HepG2 (cell line): ENCODE measurements at regions not wholly inside any gene's neighbourhood (a gene's known extent, or its start where the extent isn't known, plus 50 kb on each side); places are given as distances from the start of the nearest gene placed in this dataset.

Source experiments
- ATAC-seq: fragments of 200-7000 bp; cut with Tn5 transposase; 3 replicates; pipeline ENCODE4 v1.9.1; 2020; ENCODE audit warnings: mild to moderate bottlenecking, moderate library complexity
- BruUV-seq: library from RNA; stranded (reverse); fragments of 400-500 nt; replicated peaks from 2 replicates; lab custom pipeline; 2021; lab: Mats Ljungman, UMichigan
- CTCF ChIA-PET: fragments of 300-600 bp; formaldehyde crosslinking; extraction: SDS; loops from one replicate; lab custom pipeline; 2021; ENCODE audit warnings: low total read pairs, inconsistent platforms, low intra/inter-chr PET ratio; lab: Yijun Ruan, JAX
- POLR2A ChIA-PET: fragments of 350-600 bp; sonication (Branson Sonifier 250); formaldehyde crosslinking; loops from one replicate; lab custom pipeline; 2020; ENCODE audit warnings: antibody characterized with exemption, inconsistent platforms; lab: Yijun Ruan, JAX
- DNase-seq: peaks from one replicate; pipeline ENCODE4 v3.0.0-alpha.2; 2015; ENCODE audit warnings: low spot score
- FAIRE-seq: peaks from 3 replicates; lab custom pipeline; 2011; peaks lifted over from hg19 to GRCh38; lab: Jason Lieb, UNC
- H2AFZ ChIP-seq: one replicate; pipeline ENCODE4 v1.6.1; 2011; ENCODE audit warnings: low read length, inconsistent platforms
- H3K27ac ChIP-seq: fragments of 300-600 bp; 3 replicates; pipeline ENCODE4 v1.8.0; 2011; ENCODE audit warnings: mixed run types, mild to moderate bottlenecking, mixed read lengths, low read length, inconsistent platforms; ENCODE audit not compliant: insufficient read depth; ENCODE audit errors: extremely low read length
- H3K27me3 ChIP-seq, 2 experiments: fragments of 200-600 bp in 1 of 2; 2 replicates in 1 of 2; 3 replicates in 1 of 2; pipeline versions ENCODE4 v1.6.0 to v1.8.0; 2011; ENCODE audit warnings: low read length in 2 of 2, mild to moderate bottlenecking in 2 of 2, moderate library complexity in 2 of 2, inconsistent platforms in 1 of 2; ENCODE audit not compliant: insufficient read depth in 2 of 2, control insufficient read depth in 1 of 2
- H3K36me3 ChIP-seq, 2 experiments: fragments of 200-600 bp in 1 of 2; replicated peaks in 1 of 2; 2 replicates in 1 of 2; 3 replicates in 1 of 2; pipeline versions ENCODE4 v1.5.1 to v1.8.0; 2011; ENCODE audit warnings: low read length in 2 of 2, inconsistent platforms in 1 of 2; ENCODE audit not compliant: insufficient read depth in 2 of 2, control insufficient read depth in 1 of 2
- H3K4me1 ChIP-seq: 2 replicates; pipeline ENCODE4 v1.5.1; 2012; ENCODE audit warnings: low read length, inconsistent platforms; ENCODE audit not compliant: insufficient read depth
- H3K4me2 ChIP-seq: 2 replicates; pipeline ENCODE4 v1.6.0; 2011; ENCODE audit warnings: low read depth, low read length, inconsistent platforms
- H3K4me3 ChIP-seq, 3 experiments: fragments of 200-600 bp in 1 of 3; sonication (generic), shearing (Covaris generic) in 1 of 3; replicated peaks in 1 of 3; 2 replicates each; pipeline ENCODE4 v1.5.1; 2011 to 2016; ENCODE audit warnings: low read length in 3 of 3, inconsistent platforms in 2 of 3, low read depth in 2 of 3, mild to moderate bottlenecking in 2 of 3, control low read depth in 1 of 3, mixed read lengths in 1 of 3; ENCODE audit not compliant: insufficient read depth in 1 of 3
- H3K79me2 ChIP-seq: one replicate; pipeline ENCODE4 v1.6.1; 2011; ENCODE audit warnings: low read length, inconsistent platforms; ENCODE audit not compliant: insufficient read depth
- H3K9ac ChIP-seq: 2 replicates; pipeline ENCODE4 v1.6.0; 2011; ENCODE audit warnings: mild to moderate bottlenecking, low read depth, low read length, inconsistent platforms; ENCODE audit not compliant: insufficient read depth
- H3K9me3 ChIP-seq: 2 replicates; pipeline ENCODE4 v1.5.1; 2012; ENCODE audit warnings: mild to moderate bottlenecking, low read length
- H4K20me1 ChIP-seq: 2 replicates; pipeline ENCODE4 v1.6.0; 2011; ENCODE audit warnings: inconsistent platforms, mild to moderate bottlenecking, low read length, moderate library complexity; ENCODE audit not compliant: insufficient read depth
- BCL6 ChIP-seq: IDR thresholded peaks from 2 replicates; pipeline ENCODE4 v1.6.1; 2016; ENCODE audit warnings: missing genetic modification reagents, missing compliant biosample characterization
- CC2D1A ChIP-seq: sonication (generic); formaldehyde crosslinking; IDR thresholded peaks from 2 replicates; pipeline ENCODE4 v1.8.1; 2023; ENCODE audit warnings: mild to moderate bottlenecking, missing genetic modification reagents
- GABPB1 ChIP-seq: IDR thresholded peaks from 2 replicates; pipeline ENCODE4 v1.6.1; 2016; ENCODE audit warnings: mild to moderate bottlenecking, missing genetic modification reagents, moderate library complexity, missing compliant biosample characterization
- HMGA1 ChIP-seq: sonication (generic); formaldehyde crosslinking; conservative IDR thresholded peaks from 2 replicates; pipeline ENCODE4 v1.4.0; 2020; ENCODE audit warnings: missing genetic modification reagents
- KAT7 ChIP-seq: IDR thresholded peaks from 2 replicates; pipeline ENCODE4 v1.6.1; 2018; ENCODE audit warnings: borderline replicate concordance, missing compliant biosample characterization
- KDM3A ChIP-seq: IDR thresholded peaks from 2 replicates; pipeline ENCODE4 v1.6.1; 2018; ENCODE audit warnings: low read depth, missing compliant biosample characterization
- MXI1 ChIP-seq: IDR thresholded peaks from 3 replicates; pipeline ENCODE4 v1.6.1; 2012; ENCODE audit warnings: low read depth, low read length, inconsistent platforms, borderline replicate concordance
- NR1H2 ChIP-seq: sonication (generic); formaldehyde crosslinking; IDR thresholded peaks from 2 replicates; pipeline ENCODE4 v1.8.1; 2022; ENCODE audit warnings: low read depth, missing genetic modification reagents, borderline replicate concordance
- SAP130 ChIP-seq: IDR thresholded peaks from 2 replicates; pipeline ENCODE4 v1.6.1; 2016; ENCODE audit warnings: low read depth
- SPEN ChIP-seq: sonication (generic); formaldehyde crosslinking; IDR thresholded peaks from 2 replicates; pipeline ENCODE4 v1.5.1; 2020; ENCODE audit warnings: low read depth, mild to moderate bottlenecking, missing genetic modification reagents
- SRF ChIP-seq: IDR thresholded peaks from 2 replicates; pipeline ENCODE4 v1.6.1; 2011; ENCODE audit warnings: mild to moderate bottlenecking, low read depth, low read length, moderate library complexity
- SRY ChIP-seq: sonication (generic); formaldehyde crosslinking; IDR thresholded peaks from 2 replicates; pipeline ENCODE4 v1.8.0; 2022; ENCODE audit warnings: mild to moderate bottlenecking, missing genetic modification reagents
- ZFY ChIP-seq: sonication (generic); formaldehyde crosslinking; IDR thresholded peaks from 2 replicates; pipeline ENCODE4 v1.4.0; 2020; ENCODE audit warnings: missing genetic modification reagents
- ZNF367 ChIP-seq: sonication (generic); formaldehyde crosslinking; IDR thresholded peaks from 2 replicates; pipeline ENCODE4 v1.4.0; 2020; ENCODE audit warnings: missing genetic modification reagents, borderline replicate concordance
- ZNF484 ChIP-seq: sonication (generic); formaldehyde crosslinking; IDR thresholded peaks from 2 replicates; pipeline ENCODE4 v1.5.1; 2020; ENCODE audit warnings: mild to moderate bottlenecking, low read depth, missing genetic modification reagents, borderline replicate concordance
- ZNF724P ChIP-seq: sonication (generic); formaldehyde crosslinking; IDR thresholded peaks from 2 replicates; pipeline ENCODE4 v1.8.0; 2022; ENCODE audit warnings: missing genetic modification reagents, borderline replicate concordance
- ZSCAN30 ChIP-seq: sonication (generic); formaldehyde crosslinking; IDR thresholded peaks from 2 replicates; pipeline ENCODE4 v1.5.0; 2020; ENCODE audit warnings: mild to moderate bottlenecking, missing genetic modification reagents
- WGBS: methylation state at CpG from one replicate; pipeline ENCODE4 v1.1.6; 2017; ENCODE audit warnings: low lambda C conversion rate; 5-methylcytosine and 5-hydroxymethylcytosine counted together
- in situ Hi-C: cut with HindIII; loops from 2 replicates; pipeline ENCODE4 v1.10.0; 2017; ENCODE audit warnings: low pct_unique_long_range_greater_than_20kb; ENCODE audit not compliant: extremely low pct_ligation_motif_present
- intact Hi-C: fragments of 100-400 bp; cut with micrococcal nuclease; formaldehyde crosslinking; loops from one replicate; pipeline ENCODE4 v1.10.0; 2022; ENCODE audit not compliant: unreplicated experiment
- TF ChIP-seq, protein P1 (sequence below): sonication (generic); formaldehyde crosslinking; IDR thresholded peaks from 2 replicates; pipeline ENCODE4 v1.4.0; 2020; ENCODE audit warnings: mild to moderate bottlenecking, missing genetic modification reagents
- TF ChIP-seq, protein P2 (sequence below): IDR thresholded peaks from 2 replicates; pipeline ENCODE4 v1.6.1; 2012; ENCODE audit warnings: inconsistent platforms
- TF ChIP-seq, protein P3 (sequence below): sonication (generic); formaldehyde crosslinking; IDR thresholded peaks from 2 replicates; pipeline ENCODE4 v1.5.0; 2020; ENCODE audit warnings: mild to moderate bottlenecking, missing genetic modification reagents
- TF ChIP-seq, protein P4 (sequence below): sonication (generic); formaldehyde crosslinking; IDR thresholded peaks from 2 replicates; pipeline ENCODE4 v1.9.0; 2021; ENCODE audit warnings: missing genetic modification reagents, mild to moderate bottlenecking, borderline replicate concordance

DNA sequence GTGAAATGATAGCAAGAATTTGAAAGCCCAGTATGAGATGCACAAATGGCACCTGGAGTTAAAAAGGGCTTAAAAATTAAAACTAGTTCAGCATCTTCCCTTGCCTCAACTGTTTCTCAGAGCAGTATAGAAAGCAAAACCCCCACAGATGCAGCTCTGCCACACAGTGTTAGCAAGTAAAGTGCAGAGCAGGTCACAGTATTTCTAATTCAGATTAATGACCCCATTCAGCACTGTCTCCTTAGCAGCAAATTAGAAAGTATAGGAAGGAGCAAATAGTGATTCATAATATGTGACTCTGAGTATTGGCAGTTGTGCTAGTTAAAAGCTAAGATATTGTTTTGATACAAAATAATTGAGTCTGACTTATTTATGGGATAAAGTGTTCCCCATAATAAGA is 73.8 kb upstream of the CCDC85A start (continued):
- TF ChIP-seq, protein P1, sequence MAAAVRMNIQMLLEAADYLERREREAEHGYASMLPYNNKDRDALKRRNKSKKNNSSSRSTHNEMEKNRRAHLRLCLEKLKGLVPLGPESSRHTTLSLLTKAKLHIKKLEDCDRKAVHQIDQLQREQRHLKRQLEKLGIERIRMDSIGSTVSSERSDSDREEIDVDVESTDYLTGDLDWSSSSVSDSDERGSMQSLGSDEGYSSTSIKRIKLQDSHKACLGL (CRISPR knock-in tag) = no peak
- TF ChIP-seq KAT7 (CRISPR knock-in tag) (no peak), NR1H2 (CRISPR knock-in tag) (no peak), SAP130 (CRISPR knock-in tag) (no peak), KDM3A (no peak), ZFY (CRISPR knock-in tag) (no peak), ZNF724P (CRISPR knock-in tag) (no peak)
- TF ChIP-seq, protein P2, sequence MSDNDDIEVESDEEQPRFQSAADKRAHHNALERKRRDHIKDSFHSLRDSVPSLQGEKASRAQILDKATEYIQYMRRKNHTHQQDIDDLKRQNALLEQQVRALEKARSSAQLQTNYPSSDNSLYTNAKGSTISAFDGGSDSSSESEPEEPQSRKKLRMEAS = no peak
- TF ChIP-seq, protein P3, sequence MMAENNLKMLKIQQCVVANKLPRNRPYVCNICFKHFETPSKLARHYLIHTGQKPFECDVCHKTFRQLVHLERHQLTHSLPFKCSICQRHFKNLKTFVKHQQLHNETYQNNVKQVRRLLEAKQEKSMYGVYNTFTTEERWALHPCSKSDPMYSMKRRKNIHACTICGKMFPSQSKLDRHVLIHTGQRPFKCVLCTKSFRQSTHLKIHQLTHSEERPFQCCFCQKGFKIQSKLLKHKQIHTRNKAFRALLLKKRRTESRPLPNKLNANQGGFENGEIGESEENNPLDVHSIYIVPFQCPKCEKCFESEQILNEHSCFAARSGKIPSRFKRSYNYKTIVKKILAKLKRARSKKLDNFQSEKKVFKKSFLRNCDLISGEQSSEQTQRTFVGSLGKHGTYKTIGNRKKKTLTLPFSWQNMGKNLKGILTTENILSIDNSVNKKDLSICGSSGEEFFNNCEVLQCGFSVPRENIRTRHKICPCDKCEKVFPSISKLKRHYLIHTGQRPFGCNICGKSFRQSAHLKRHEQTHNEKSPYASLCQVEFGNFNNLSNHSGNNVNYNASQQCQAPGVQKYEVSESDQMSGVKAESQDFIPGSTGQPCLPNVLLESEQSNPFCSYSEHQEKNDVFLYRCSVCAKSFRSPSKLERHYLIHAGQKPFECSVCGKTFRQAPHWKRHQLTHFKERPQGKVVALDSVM = no peak

DNA sequence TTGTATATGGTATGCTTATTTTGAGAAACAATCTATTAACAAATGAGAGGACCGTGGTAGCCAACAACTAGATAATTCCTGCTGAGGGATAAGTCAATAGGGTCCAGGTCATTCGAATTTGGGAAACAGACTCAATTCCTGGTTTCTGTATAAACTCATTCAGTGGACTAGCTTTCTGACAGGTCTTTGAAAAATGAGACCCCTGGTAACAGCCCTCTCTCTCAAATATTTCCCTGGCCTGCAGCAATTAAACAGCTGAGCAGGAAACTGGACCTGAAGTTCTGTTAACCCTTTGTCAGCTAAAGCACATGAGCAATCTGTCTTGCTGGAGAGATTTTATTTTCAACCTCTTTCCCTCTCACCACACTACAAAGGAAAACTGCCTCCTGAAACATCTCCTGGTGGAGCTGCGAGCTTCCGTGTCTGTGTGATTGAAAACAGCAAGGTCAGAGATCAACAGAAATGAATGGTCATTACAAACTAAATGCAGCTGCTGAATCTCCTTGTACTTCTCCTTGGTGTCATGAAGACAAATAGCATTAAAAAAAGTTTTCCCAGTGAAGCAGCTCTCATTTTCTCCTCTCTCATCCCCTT is 70.3 kb upstream of the CCDC85A start:
- Histone ChIP-seq H3K79me2 (no peaks in the 10 kb centered on the region), H2AFZ (no peak overlapping the region), H3K27me3 (peaks cover 0 to 12% of the 10 kb centered on the region in 2 experiments; a peak in 2 of 5 replicates), H3K27ac (no peak overlapping the region), H3K4me1 (no peaks in the 10 kb centered on the region), H3K4me3 (no peak overlapping the region), H4K20me1 (no peaks in the 10 kb centered on the region), H3K36me3 (no peaks in the 10 kb centered on the region), H3K9me3 (no peaks in the 10 kb centered on the region), H3K9ac (no peak overlapping the region), H3K4me2 (no peak overlapping the region)
- in situ Hi-C loops = no loop called here
- ATAC-seq = no peak
- intact Hi-C loops = no loop called here
- POLR2A ChIA-PET = no interaction called here
- FAIRE-seq = no peak
- CTCF ChIA-PET = no interaction called here
- DNase-seq = no peak
- WGBS = 8% methylated on average over 4 of the region's 4 CpGs
- TF ChIP-seq CC2D1A (CRISPR knock-in tag) (no peak), SRY (CRISPR knock-in tag) (no peak), ZNF484 (no peak), ZSCAN30 (CRISPR knock-in tag) (no peak), MXI1 (no peak), ZNF367 (CRISPR knock-in tag) (no peak), SRF (no peak), GABPB1 (no peak), SPEN (CRISPR knock-in tag) (no peak), BCL6 (CRISPR knock-in tag) (no peak), HMGA1 (CRISPR knock-in tag) (no peak)
- TF ChIP-seq, protein P4, sequence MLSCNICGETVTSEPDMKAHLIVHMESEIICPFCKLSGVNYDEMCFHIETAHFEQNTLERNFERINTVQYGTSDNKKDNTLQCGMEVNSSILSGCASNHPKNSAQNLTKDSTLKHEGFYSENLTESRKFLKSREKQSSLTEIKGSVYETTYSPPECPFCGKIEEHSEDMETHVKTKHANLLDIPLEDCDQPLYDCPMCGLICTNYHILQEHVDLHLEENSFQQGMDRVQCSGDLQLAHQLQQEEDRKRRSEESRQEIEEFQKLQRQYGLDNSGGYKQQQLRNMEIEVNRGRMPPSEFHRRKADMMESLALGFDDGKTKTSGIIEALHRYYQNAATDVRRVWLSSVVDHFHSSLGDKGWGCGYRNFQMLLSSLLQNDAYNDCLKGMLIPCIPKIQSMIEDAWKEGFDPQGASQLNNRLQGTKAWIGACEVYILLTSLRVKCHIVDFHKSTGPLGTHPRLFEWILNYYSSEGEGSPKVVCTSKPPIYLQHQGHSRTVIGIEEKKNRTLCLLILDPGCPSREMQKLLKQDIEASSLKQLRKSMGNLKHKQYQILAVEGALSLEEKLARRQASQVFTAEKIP (CRISPR knock-in tag) = no peak
- BruUV-seq = no TSS peak
